ENCODE measurements at regions not wholly inside any gene's neighbourhood (a gene's known extent, or its start where the extent isn't known, plus 50 kb on each side); places are given as distances from the start of the nearest gene placed in this dataset.

- no peak overlapping the region for H3K27ac ChIP-seq (replicated peaks in 1 of 4)
- H3K36me3 ChIP-seq, result no peaks in the 10 kb centered on the region
- DNase-seq (ENCODE audit: extremely low spot score), result no peak
- 96% methylated on average over 5 of the region's 5 CpGs for WGBS
- TF ChIP-seq POLR2A (IDR thresholded peaks at IDR 0.05; ENCODE audit: low read depth), result no peak
- no peak for TF ChIP-seq POLR2AphosphoS5 (IDR thresholded peaks at IDR 0.05)
- no peak for TF ChIP-seq CTCF (IDR thresholded peaks at IDR 0.05)
- TF ChIP-seq EP300 (IDR thresholded peaks at IDR 0.05), result no peak
- H3K27me3 ChIP-seq, result no peaks in the 10 kb centered on the region
- intact Hi-C loops (cut with DNase I), result no loop called here
- no peak overlapping the region for H3K4me3 ChIP-seq
- H3K9me3 ChIP-seq, result peaks cover 0 to 5% (median 0%) of the 10 kb centered on the region in 4 donors
- no peaks in the 10 kb centered on the region for H3K4me1 ChIP-seq
Observed at GRCh38 chr3:106247902-106248684, 379.3 kb upstream of the CBLB start.

- intact Hi-C loops (cut with DNase I), result no loop called here
- WGBS, result 92% methylated on average over 2 of the region's 2 CpGs
- Histone ChIP-seq H3K9me3 (peaks cover 0 to 5% (median 0%) of the 10 kb centered on the region in 4 donors), H3K4me1 (no peaks in the 10 kb centered on the region), H3K27me3 (no peaks in the 10 kb centered on the region), H3K36me3 (no peaks in the 10 kb centered on the region), H3K4me3 (no peak overlapping the region), H3K27ac (replicated peaks in 1 of 4) (no peak overlapping the region)
- no peak for DNase-seq (ENCODE audit: extremely low spot score)
- TF ChIP-seq CTCF (IDR thresholded peaks at IDR 0.05), result no peak
- TF ChIP-seq POLR2A (IDR thresholded peaks at IDR 0.05; ENCODE audit: low read depth), result no peak
- no peak for TF ChIP-seq EP300 (IDR thresholded peaks at IDR 0.05)
- TF ChIP-seq POLR2AphosphoS5 (IDR thresholded peaks at IDR 0.05), result no peak
Observed at GRCh38 chr3:106249159-106249558, 380.3 kb upstream of the CBLB start.

GRCh38 chr3:106249981-106250380 lies 381.2 kb upstream of the CBLB start:
- TF ChIP-seq POLR2AphosphoS5 (IDR thresholded peaks at IDR 0.05), result no peak
- TF ChIP-seq CTCF (IDR thresholded peaks at IDR 0.05), result no peak
- no peak for TF ChIP-seq POLR2A (IDR thresholded peaks at IDR 0.05; ENCODE audit: low read depth)
- no peak for TF ChIP-seq EP300 (IDR thresholded peaks at IDR 0.05)
- H3K4me1 ChIP-seq, result no peaks in the 10 kb centered on the region
- no peak overlapping the region for H3K4me3 ChIP-seq
- H3K27ac ChIP-seq (replicated peaks in 1 of 4), result no peak overlapping the region
- no peaks in the 10 kb centered on the region for H3K27me3 ChIP-seq
- no peak for DNase-seq (ENCODE audit: extremely low spot score)
- intact Hi-C loops (cut with DNase I), result no loop called here
- H3K9me3 ChIP-seq, result peaks cover 0 to 5% (median 0%) of the 10 kb centered on the region in 4 donors
- H3K36me3 ChIP-seq, result no peaks in the 10 kb centered on the region

- intact Hi-C loops (cut with DNase I), result no loop called here
- no peak overlapping the region for H3K4me3 ChIP-seq
- DNase-seq (ENCODE audit: extremely low spot score), result no peak
- H3K4me1 ChIP-seq, result no peaks in the 10 kb centered on the region
- H3K27ac ChIP-seq (replicated peaks in 1 of 4), result no peak overlapping the region
- peaks cover 0 to 5% (median 0%) of the 10 kb centered on the region in 4 donors for H3K9me3 ChIP-seq
- 100% methylated on average over 1 of the region's 2 CpGs for WGBS
- no peaks in the 10 kb centered on the region for H3K27me3 ChIP-seq
- H3K36me3 ChIP-seq, result no peaks in the 10 kb centered on the region
- TF ChIP-seq POLR2AphosphoS5 (IDR thresholded peaks at IDR 0.05) (no peak), EP300 (IDR thresholded peaks at IDR 0.05) (no peak), CTCF (IDR thresholded peaks at IDR 0.05) (no peak), POLR2A (IDR thresholded peaks at IDR 0.05; ENCODE audit: low read depth) (no peak)
Observed at GRCh38 chr3:106251160-106251892, 382.5 kb upstream of the CBLB start.

Measured in esophagus muscularis mucosa (tissue), 4 donors.